CD4-positive, CD25-positive, alpha-beta regulatory T cell (primary cell): ENCODE measurements at regions not wholly inside any gene's neighbourhood (a gene's known extent, or its start where the extent isn't known, plus 50 kb on each side); places are given as distances from the start of the nearest gene placed in this dataset.

Experiments used
- ATAC-seq, 2 donors: fragments of 150-1000 bp; cut with Tn5 transposase; one replicate each; pipeline ENCODE4 v1.10.0; 2021; ENCODE audit warnings: low read depth in 2 of 2, moderate number of reproducible peaks in 2 of 2, moderate library complexity in 1 of 2
- DNase-seq, 3 donors: peaks; one replicate each; pipeline versions ENCODE4 v3.0.0 to v3.0.0-alpha.2; 2012 to 2022; ENCODE audit warnings: mixed read lengths in 1 of 3
- H3K27ac ChIP-seq: one replicate; pipeline ENCODE4 v1.7.0; 2013; ENCODE audit warnings: mild to moderate bottlenecking, low read length; ENCODE audit not compliant: insufficient read depth, poor library complexity, severe bottlenecking
- H3K27me3 ChIP-seq: one replicate; pipeline ENCODE4 v1.7.0; 2013; ENCODE audit warnings: low read length; ENCODE audit not compliant: control insufficient read depth, insufficient read depth
- H3K36me3 ChIP-seq: one replicate; pipeline ENCODE4 v1.7.0; 2013; ENCODE audit warnings: mild to moderate bottlenecking, low read length, moderate library complexity; ENCODE audit not compliant: control insufficient read depth, insufficient read depth
- H3K4me1 ChIP-seq: 2 replicates; pipeline ENCODE4 v1.7.0; 2013; ENCODE audit warnings: mild to moderate bottlenecking, low read length; ENCODE audit not compliant: insufficient read depth, control insufficient read depth, poor library complexity, severe bottlenecking
- H3K4me3 ChIP-seq: one replicate; pipeline ENCODE4 v1.7.0; 2013; ENCODE audit warnings: low read depth, mild to moderate bottlenecking, low read length, moderate library complexity
- H3K9me3 ChIP-seq, 2 experiments: 1 replicate in 1 of 2; 2 replicates in 1 of 2; pipeline ENCODE4 v1.7.0; 2013; ENCODE audit warnings: low read length in 2 of 2, mild to moderate bottlenecking in 1 of 2, moderate library complexity in 1 of 2; ENCODE audit not compliant: control insufficient read depth in 2 of 2
- H3K27ac Mint-ChIP-seq, 3 donors: one replicate each; pipeline ENCODE4 v1.8.0; 2020 to 2022; ENCODE audit warnings: mild to moderate bottlenecking in 3 of 3, mixed read lengths in 3 of 3, moderate library complexity in 2 of 3
- H3K27me3 Mint-ChIP-seq: one replicate; pipeline ENCODE4 v1.8.0; 2022; ENCODE audit warnings: mild to moderate bottlenecking, mixed read lengths
- H3K36me3 Mint-ChIP-seq: one replicate; pipeline ENCODE4 v1.8.0; 2020; ENCODE audit warnings: mixed read lengths
- H3K4me1 Mint-ChIP-seq, 4 donors: one replicate each; pipeline ENCODE4 v1.8.0; 2020 to 2022; ENCODE audit warnings: mixed read lengths in 4 of 4, mild to moderate bottlenecking in 1 of 4
- H3K4me3 Mint-ChIP-seq, 4 donors: one replicate each; pipeline ENCODE4 v1.8.0; 2020 to 2022; ENCODE audit warnings: mild to moderate bottlenecking in 4 of 4, mixed read lengths in 4 of 4, moderate library complexity in 3 of 4
- H3K9me3 Mint-ChIP-seq, 7 donors: one replicate each; pipeline ENCODE4 v1.8.0; 2020 to 2022; ENCODE audit warnings: mixed read lengths in 7 of 7, mild to moderate bottlenecking in 3 of 7, moderate library complexity in 2 of 7

GRCh38 chr11:92308366-92308765 lies 83.7 kb downstream of the FAT3 start:
- no peaks in the 10 kb centered on the region for H3K9me3 ChIP-seq
- H3K36me3 ChIP-seq = no peaks in the 10 kb centered on the region
- Mint-ChIP-seq H3K27ac (no peak overlapping the region), H3K9me3 (peaks cover 0 to 4% (median 3%) of the 10 kb centered on the region in 7 donors), H3K4me3 (no peak overlapping the region), H3K4me1 (no peaks in the 10 kb centered on the region), H3K36me3 (no peaks in the 10 kb centered on the region), H3K27me3 (no peaks in the 10 kb centered on the region)
- H3K4me1 ChIP-seq = no peaks in the 10 kb centered on the region
- H3K27me3 ChIP-seq = no peaks in the 10 kb centered on the region
- DNase-seq = no peak
- no peak for ATAC-seq
- H3K27ac ChIP-seq = no peak overlapping the region
- H3K4me3 ChIP-seq = no peak overlapping the region

- no peaks in the 10 kb centered on the region for H3K27me3 Mint-ChIP-seq
- peaks cover 0 to 2% (median 0%) of the 10 kb centered on the region in 7 donors for H3K9me3 Mint-ChIP-seq
- Histone ChIP-seq H3K27ac (no peak overlapping the region), H3K4me1 (no peaks in the 10 kb centered on the region), H3K27me3 (no peaks in the 10 kb centered on the region), H3K36me3 (no peaks in the 10 kb centered on the region), H3K4me3 (no peak overlapping the region), H3K9me3 (no peaks in the 10 kb centered on the region)
- DNase-seq (no peak), ATAC-seq (no peak)
- H3K4me1 Mint-ChIP-seq = no peaks in the 10 kb centered on the region
- no peaks in the 10 kb centered on the region for H3K36me3 Mint-ChIP-seq
- no peak overlapping the region for H3K27ac Mint-ChIP-seq
- no peak overlapping the region for H3K4me3 Mint-ChIP-seq
These were observed 87.2 kb downstream of the FAT3 start for GRCh38 chr11:92311616-92312449.

- H3K36me3 Mint-ChIP-seq = no peaks in the 10 kb centered on the region
- no peaks in the 10 kb centered on the region for H3K27me3 Mint-ChIP-seq
- H3K27ac Mint-ChIP-seq = no peak overlapping the region
These were observed 89.2 kb downstream of the FAT3 start for GRCh38 chr11:92313784-92314183.

GRCh38 chr11:92314499-92314898 lies 89.9 kb downstream of the FAT3 start:
- ATAC-seq (no peak), DNase-seq (no peak)
- Mint-ChIP-seq H3K27me3 (no peaks in the 10 kb centered on the region), H3K27ac (no peak overlapping the region), H3K36me3 (no peaks in the 10 kb centered on the region), H3K4me3 (no peak overlapping the region), H3K9me3 (peaks cover 0 to 3% (median 2%) of the 10 kb centered on the region in 7 donors), H3K4me1 (no peaks in the 10 kb centered on the region)
- no peaks in the 10 kb centered on the region for H3K27me3 ChIP-seq
- no peak overlapping the region for H3K27ac ChIP-seq
- no peaks in the 10 kb centered on the region for H3K9me3 ChIP-seq
- no peaks in the 10 kb centered on the region for H3K4me1 ChIP-seq
- H3K4me3 ChIP-seq = no peak overlapping the region
- H3K36me3 ChIP-seq = no peaks in the 10 kb centered on the region

More at GRCh38 chr11:92313784-92314183, 89.2 kb downstream of the FAT3 start:
- H3K4me1 ChIP-seq = no peaks in the 10 kb centered on the region
- no peaks in the 10 kb centered on the region for H3K4me1 Mint-ChIP-seq
- H3K9me3 ChIP-seq = no peaks in the 10 kb centered on the region
- H3K4me3 ChIP-seq = no peak overlapping the region
- ATAC-seq (no peak), DNase-seq (no peak)
- H3K9me3 Mint-ChIP-seq = peaks cover 0 to 2% (median 0%) of the 10 kb centered on the region in 7 donors
- no peaks in the 10 kb centered on the region for H3K27me3 ChIP-seq
- no peak overlapping the region for H3K4me3 Mint-ChIP-seq
- H3K36me3 ChIP-seq = no peaks in the 10 kb centered on the region
- H3K27ac ChIP-seq = no peak overlapping the region

GRCh38 chr11:92316106-92316809 lies 91.6 kb downstream of the FAT3 start:
- H3K27ac Mint-ChIP-seq = no peak overlapping the region
- H3K27me3 Mint-ChIP-seq = no peaks in the 10 kb centered on the region
- H3K9me3 Mint-ChIP-seq = peaks cover 0 to 3% (median 3%) of the 10 kb centered on the region in 7 donors

GRCh38 chr11:92317222-92317621 lies 92.6 kb downstream of the FAT3 start:
- Histone ChIP-seq H3K27ac (no peak overlapping the region), H3K27me3 (no peaks in the 10 kb centered on the region), H3K36me3 (no peaks in the 10 kb centered on the region), H3K4me3 (no peak overlapping the region), H3K9me3 (no peaks in the 10 kb centered on the region), H3K4me1 (no peaks in the 10 kb centered on the region)
- no peak overlapping the region for H3K4me3 Mint-ChIP-seq
- no peaks in the 10 kb centered on the region for H3K27me3 Mint-ChIP-seq
- H3K4me1 Mint-ChIP-seq = no peaks in the 10 kb centered on the region
- H3K36me3 Mint-ChIP-seq = no peaks in the 10 kb centered on the region
- peaks cover 0 to 3% (median 3%) of the 10 kb centered on the region in 7 donors for H3K9me3 Mint-ChIP-seq
- DNase-seq (no peak), ATAC-seq (no peak)
- H3K27ac Mint-ChIP-seq = no peak overlapping the region

More at GRCh38 chr11:92316106-92316809, 91.6 kb downstream of the FAT3 start:
- H3K4me3 ChIP-seq = no peak overlapping the region
- DNase-seq (no peak), ATAC-seq (no peak)
- H3K36me3 Mint-ChIP-seq = no peaks in the 10 kb centered on the region
- H3K9me3 ChIP-seq = no peaks in the 10 kb centered on the region
- H3K4me1 ChIP-seq = no peaks in the 10 kb centered on the region
- no peak overlapping the region for H3K4me3 Mint-ChIP-seq
- no peaks in the 10 kb centered on the region for H3K4me1 Mint-ChIP-seq
- no peaks in the 10 kb centered on the region for H3K36me3 ChIP-seq
- no peaks in the 10 kb centered on the region for H3K27me3 ChIP-seq
- no peak overlapping the region for H3K27ac ChIP-seq

GRCh38 chr11:92317721-92318120 lies 93.1 kb downstream of the FAT3 start:
- DNase-seq (no peak), ATAC-seq (no peak)
- H3K27me3 Mint-ChIP-seq = no peaks in the 10 kb centered on the region
- no peaks in the 10 kb centered on the region for H3K36me3 Mint-ChIP-seq
- Histone ChIP-seq H3K4me3 (no peak overlapping the region), H3K4me1 (no peaks in the 10 kb centered on the region), H3K27ac (no peak overlapping the region), H3K27me3 (no peaks in the 10 kb centered on the region), H3K36me3 (no peaks in the 10 kb centered on the region), H3K9me3 (no peaks in the 10 kb centered on the region)
- no peak overlapping the region for H3K27ac Mint-ChIP-seq
- no peak overlapping the region for H3K4me3 Mint-ChIP-seq
- no peaks in the 10 kb centered on the region for H3K4me1 Mint-ChIP-seq
- H3K9me3 Mint-ChIP-seq = peaks cover 1 to 3% (median 2%) of the 10 kb centered on the region in 7 donors
